HG03135 (cell line): ENCODE measurements at regions not wholly inside any gene's neighbourhood (a gene's known extent, or its start where the extent isn't known, plus 50 kb on each side); places are given as distances from the start of the nearest gene placed in this dataset.

ENCODE experiments used
- ATAC-seq: cut with Tn5 transposase; IDR thresholded peaks from one replicate; pipeline ENCODE4 v1.9.1; 2021; ENCODE audit warnings: mild to moderate bottlenecking, moderate library complexity; ENCODE audit not compliant: unreplicated experiment

DNA sequence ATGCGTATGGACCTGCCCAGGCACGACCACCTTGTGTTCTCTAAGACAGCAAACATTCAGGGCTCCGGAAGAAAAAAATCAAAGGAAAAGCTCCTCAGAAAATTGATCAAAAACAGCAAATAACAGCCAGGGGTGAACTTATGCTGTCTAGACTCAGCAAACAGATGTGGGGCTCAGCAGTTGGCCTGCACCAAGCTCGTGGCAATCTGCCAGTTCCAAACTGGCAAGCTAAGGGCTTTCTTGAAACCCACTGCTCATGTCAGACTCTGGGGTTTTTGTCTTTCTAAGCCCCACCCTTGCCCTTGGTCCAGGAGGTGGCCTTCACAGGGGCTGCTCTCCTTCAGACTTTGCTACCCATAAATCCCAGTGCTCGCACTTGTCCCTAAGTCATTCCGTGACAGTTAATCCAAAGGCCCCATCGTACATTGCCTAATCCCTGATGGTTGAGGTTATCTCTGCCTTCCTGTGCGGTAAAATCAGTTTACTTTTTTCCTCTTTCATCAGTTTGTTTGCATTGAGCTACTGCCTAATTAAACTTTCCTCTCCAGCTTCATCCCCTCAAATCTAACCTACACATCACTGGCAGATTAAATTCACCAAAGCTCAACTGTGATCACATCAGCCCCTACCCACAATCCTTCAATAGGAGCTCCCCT, 408.0 kb downstream of the LRATD1 start:
- ATAC-seq = no peak

DNA sequence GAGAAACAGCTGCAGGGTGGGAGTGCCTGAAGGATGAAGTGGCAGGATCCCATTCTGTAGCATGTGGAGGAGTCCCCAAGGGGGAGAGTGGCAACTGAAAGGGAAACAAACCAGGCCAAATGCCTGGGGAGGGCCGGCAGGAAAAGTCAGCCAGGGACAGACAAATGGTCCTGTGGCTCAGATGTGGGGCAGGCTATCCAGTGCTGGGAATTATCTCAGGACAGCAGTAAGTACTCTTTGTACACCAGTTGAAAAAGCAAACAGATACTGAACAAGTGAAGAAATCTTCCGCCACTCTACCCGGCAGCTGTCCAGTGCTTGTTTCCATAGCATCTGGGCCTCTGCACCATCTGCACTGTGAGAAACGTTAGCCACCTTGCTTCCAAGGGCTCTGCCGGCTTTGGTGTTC, 408.9 kb downstream of the LRATD1 start:
- ATAC-seq = no peak

DNA sequence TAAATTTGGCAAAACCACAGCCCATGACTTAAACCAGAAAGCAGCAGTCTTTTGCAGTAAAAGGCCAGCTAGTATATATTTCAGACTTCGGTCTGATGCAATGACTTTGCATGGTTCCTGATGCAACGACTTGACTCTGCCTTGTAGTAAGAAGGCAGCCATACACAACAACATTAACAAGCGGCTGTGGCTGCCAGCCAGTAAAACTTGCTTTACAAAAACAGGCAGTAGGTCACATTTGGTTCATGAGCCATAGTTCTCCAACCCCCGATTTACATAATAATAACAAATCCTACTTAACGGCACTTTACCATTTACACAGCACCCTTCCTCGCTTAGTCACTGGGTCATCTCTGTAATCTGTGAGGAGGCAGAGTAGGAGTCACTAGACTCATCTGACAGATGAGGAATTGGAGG, 410.3 kb downstream of the LRATD1 start:
- no peak for ATAC-seq

- no peak for ATAC-seq
These were observed 411.0 kb downstream of the LRATD1 start for GRCh38 chr2:15043336-15044058.

GRCh38 chr2:15045054-15045453, 412.5 kb downstream of the LRATD1 start:
- no peak for ATAC-seq

- ATAC-seq = no peak
These were observed 414.7 kb downstream of the LRATD1 start for GRCh38 chr2:15047184-15047583.

- ATAC-seq = no peak
These were observed 415.5 kb downstream of the LRATD1 start for GRCh38 chr2:15048000-15048399.

GRCh38 chr2:15049096-15049993, 416.8 kb downstream of the LRATD1 start:
- no peak for ATAC-seq

DNA sequence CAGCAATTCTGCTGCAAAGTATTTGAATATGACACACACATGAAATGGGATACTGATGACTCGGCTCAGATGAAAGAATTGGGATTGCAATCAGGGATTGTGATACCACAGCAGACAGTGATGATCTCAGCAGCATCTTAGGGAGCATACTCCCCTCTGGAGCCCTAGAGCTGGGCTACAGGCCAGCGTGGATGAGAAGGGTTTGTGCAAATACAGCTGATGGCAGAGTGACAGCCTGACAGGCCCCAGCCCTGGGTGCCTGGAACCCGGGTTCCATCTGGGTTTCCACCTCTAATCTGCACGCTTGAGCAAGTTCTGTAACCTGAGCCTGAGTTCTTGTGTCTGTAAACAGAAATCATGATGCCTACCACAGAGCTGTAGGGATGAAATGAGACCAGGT, 418.0 kb downstream of the LRATD1 start:
- ATAC-seq = no peak

DNA sequence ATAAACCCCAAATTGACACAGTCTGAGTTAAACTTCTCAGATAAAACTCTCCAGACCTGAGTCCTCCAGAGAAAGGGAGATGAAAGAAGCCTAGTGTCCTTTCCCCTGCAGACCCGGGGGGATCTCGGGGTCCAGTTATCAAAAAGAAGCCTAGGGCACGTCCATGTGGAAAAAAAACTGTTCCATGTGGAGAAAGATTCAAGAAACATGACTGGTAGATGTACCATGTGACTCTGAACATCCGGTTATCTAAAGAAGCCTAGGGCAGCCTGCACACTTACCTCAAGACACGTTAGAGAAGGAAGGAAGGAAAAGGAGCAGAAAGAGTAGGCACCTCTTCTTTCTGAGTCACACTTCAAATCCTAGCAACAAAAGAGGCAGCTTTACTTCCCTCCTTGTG, 421.0 kb downstream of the LRATD1 start:
- no peak for ATAC-seq

DNA sequence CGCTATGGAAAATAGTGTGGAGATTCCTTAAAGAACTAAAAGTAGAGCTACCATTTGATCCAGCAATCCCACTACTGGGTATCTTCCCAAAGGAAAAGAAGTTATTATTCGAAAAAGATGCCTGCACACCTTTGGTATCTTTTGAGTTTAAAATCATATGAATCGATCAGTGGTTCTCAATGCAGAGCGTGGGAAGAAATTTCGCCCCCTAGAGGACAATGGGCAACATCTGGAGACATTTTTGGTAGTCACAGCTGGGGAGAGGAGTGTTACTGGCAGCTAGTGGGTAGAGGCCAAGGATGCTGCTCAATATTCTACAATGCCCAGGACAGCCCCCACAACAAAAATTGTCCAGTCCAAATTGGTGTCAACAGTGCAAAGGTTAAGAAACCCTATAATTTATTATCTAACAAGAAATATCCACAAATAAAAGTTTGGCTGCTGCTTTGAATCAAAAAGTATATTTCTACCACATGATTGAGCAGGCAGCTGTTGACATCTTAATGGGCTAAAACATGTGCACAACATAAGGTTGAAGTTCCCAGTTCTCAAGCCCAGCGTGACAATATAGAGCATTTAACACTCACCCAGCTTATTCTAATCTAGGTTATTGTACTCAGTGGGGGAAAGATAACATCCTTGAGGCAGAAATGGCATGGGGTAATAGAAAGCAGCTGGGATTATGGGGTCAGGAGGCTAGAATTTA, 425.7 kb downstream of the LRATD1 start:
- peak; percentile 58 for ATAC-seq

DNA sequence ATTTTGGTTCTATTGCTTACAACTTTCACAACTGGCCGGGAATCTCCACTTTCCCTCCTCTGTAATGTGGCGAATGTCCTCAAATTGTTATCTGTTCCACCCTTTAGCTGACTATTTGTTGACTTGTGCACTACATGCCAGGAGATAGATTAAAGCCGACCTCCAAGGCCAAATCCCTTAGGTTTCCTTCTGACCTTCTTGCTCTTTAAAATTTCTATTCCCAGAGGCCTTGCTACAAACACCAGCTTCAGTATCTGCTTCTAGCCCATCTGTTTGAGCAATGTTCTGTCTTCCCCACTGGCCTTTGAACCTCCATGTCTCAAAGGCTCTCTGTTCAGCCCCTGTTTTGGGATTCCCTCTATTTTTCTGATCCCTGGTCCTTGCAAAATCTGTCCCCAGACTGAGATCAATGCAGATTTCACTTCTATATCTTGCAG, 426.2 kb downstream of the LRATD1 start:
- no peak for ATAC-seq

GRCh38 chr2:15059870-15060512, 427.5 kb downstream of the LRATD1 start:
- no peak for ATAC-seq

GRCh38 chr2:15061268-15061667, 428.8 kb downstream of the LRATD1 start:
- no peak for ATAC-seq

GRCh38 chr2:15066138-15066537, 433.6 kb downstream of the LRATD1 start:
- ATAC-seq = no peak

GRCh38 chr2:15069149-15069548, 436.6 kb downstream of the LRATD1 start:
- no peak for ATAC-seq

- ATAC-seq = no peak
These were observed 440.3 kb downstream of the LRATD1 start for GRCh38 chr2:15072836-15073235.

DNA sequence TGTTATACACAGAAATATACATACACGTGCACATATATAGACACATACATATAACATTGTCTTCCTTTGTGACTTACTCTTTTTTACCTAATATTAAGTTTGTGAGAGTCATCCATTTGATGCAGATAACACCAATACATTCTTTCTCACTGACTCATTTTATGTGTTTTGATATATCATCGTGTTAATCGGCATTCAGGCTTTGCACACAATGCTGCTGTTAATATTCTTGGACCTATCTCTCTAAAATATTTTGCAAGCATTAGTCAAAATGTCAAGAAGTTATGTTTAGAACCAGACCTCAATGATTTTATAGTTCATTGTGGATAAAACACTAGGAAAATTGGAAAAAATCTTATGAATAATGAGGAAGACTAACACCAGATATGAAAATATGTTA, 441.1 kb downstream of the LRATD1 start:
- no peak for ATAC-seq

GRCh38 chr2:15074319-15074718, 441.8 kb downstream of the LRATD1 start:
- no peak for ATAC-seq
